Osteoblast (primary cell): ENCODE measurements at regions not wholly inside any gene's neighbourhood (a gene's known extent, or its start where the extent isn't known, plus 50 kb on each side); places are given as distances from the start of the nearest gene placed in this dataset.
A peak's percentile ranks its signal among the peaks of the same experiment; 100 is the strongest.

ENCODE experiments used
- DNase-seq: peaks from one replicate; pipeline ENCODE4 v3.0.0; 2011; ENCODE audit warnings: low spot score, mixed read lengths; ENCODE audit not compliant: insufficient read length; ENCODE audit errors: missing footprints
- H2AFZ ChIP-seq: 2 replicates; pipeline ENCODE4 v1.6.0; 2011; ENCODE audit warnings: mild to moderate bottlenecking, low read length
- H3K27ac ChIP-seq: 2 replicates; pipeline ENCODE4 v1.5.1; 2011; ENCODE audit warnings: mild to moderate bottlenecking, low read depth, low read length, moderate library complexity
- H3K27me3 ChIP-seq: 2 replicates; pipeline ENCODE4 v1.6.0; 2012; ENCODE audit warnings: mild to moderate bottlenecking, control low read depth, inconsistent platforms, low read length, moderate library complexity; ENCODE audit not compliant: insufficient read depth
- H3K36me3 ChIP-seq: 2 replicates; pipeline ENCODE4 v1.5.1; 2011; ENCODE audit warnings: mild to moderate bottlenecking, low read length, control low read depth, moderate library complexity; ENCODE audit not compliant: insufficient read depth
- H3K4me1 ChIP-seq: 2 replicates; pipeline ENCODE4 v1.5.1; 2011; ENCODE audit warnings: mild to moderate bottlenecking, low read length, control low read depth, moderate library complexity; ENCODE audit not compliant: insufficient read depth
- H3K4me2 ChIP-seq: 2 replicates; pipeline ENCODE4 v1.6.0; 2011; ENCODE audit warnings: mild to moderate bottlenecking, low read length; ENCODE audit not compliant: insufficient read depth
- H3K4me3 ChIP-seq: fragments of 200-600 bp; sonication (generic); 3 replicates; pipeline ENCODE4 v1.5.1; 2012; ENCODE audit warnings: mild to moderate bottlenecking, low read length, inconsistent platforms; ENCODE audit not compliant: insufficient read depth
- H3K79me2 ChIP-seq: 2 replicates; pipeline ENCODE4 v1.6.0; 2012; ENCODE audit warnings: mild to moderate bottlenecking, low read length, control low read depth, inconsistent platforms; ENCODE audit not compliant: insufficient read depth
- H3K9me3 ChIP-seq: 2 replicates; pipeline ENCODE4 v1.5.1; 2011; ENCODE audit warnings: low read depth, low read length, control low read depth
- H4K20me1 ChIP-seq: 2 replicates; pipeline ENCODE4 v1.6.0; 2012; ENCODE audit warnings: mild to moderate bottlenecking, low read length, control low read depth; ENCODE audit not compliant: insufficient read depth
- TF ChIP-seq, protein P1 (sequence below): IDR thresholded peaks from 2 replicates; pipeline ENCODE4 v1.5.1; 2011; ENCODE audit warnings: mild to moderate bottlenecking, low read depth, low read length, moderate library complexity; ENCODE audit errors: extremely low read depth

DNA sequence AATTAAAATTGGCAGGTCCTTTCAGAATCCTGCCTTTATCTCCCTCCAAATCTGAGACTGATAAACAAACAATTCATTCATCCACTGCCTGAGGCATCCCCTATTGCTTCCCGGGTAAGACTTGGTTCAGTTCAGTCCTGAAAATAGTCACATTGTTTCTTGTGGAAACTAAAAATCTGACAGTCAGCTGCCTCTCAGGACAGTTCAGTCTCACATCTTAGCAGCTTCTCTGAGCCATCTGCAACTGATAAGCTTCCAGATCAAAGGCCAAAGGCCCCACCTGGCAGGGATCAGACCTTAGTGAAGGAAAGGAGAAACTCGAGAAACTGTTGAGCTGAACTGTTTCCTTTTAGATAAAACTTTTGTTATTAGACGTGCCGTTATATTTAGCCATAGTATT, 264.5 kb downstream of the IL15 start:
- H3K79me2 ChIP-seq, result no peaks in the 10 kb centered on the region
- H3K36me3 ChIP-seq, result no peaks in the 10 kb centered on the region
- TF ChIP-seq, protein P1, sequence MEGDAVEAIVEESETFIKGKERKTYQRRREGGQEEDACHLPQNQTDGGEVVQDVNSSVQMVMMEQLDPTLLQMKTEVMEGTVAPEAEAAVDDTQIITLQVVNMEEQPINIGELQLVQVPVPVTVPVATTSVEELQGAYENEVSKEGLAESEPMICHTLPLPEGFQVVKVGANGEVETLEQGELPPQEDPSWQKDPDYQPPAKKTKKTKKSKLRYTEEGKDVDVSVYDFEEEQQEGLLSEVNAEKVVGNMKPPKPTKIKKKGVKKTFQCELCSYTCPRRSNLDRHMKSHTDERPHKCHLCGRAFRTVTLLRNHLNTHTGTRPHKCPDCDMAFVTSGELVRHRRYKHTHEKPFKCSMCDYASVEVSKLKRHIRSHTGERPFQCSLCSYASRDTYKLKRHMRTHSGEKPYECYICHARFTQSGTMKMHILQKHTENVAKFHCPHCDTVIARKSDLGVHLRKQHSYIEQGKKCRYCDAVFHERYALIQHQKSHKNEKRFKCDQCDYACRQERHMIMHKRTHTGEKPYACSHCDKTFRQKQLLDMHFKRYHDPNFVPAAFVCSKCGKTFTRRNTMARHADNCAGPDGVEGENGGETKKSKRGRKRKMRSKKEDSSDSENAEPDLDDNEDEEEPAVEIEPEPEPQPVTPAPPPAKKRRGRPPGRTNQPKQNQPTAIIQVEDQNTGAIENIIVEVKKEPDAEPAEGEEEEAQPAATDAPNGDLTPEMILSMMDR, result no peak
- H3K4me1 ChIP-seq, result peaks cover 17% of the 10 kb centered on the region
- H3K9me3 ChIP-seq, result no peaks in the 10 kb centered on the region
- no peak for DNase-seq
- H3K27me3 ChIP-seq, result no peaks in the 10 kb centered on the region
- no peak overlapping the region for H3K27ac ChIP-seq
- H3K4me3 ChIP-seq, result no peak overlapping the region
- peak overlapping the region; percentile 8 for H2AFZ ChIP-seq
- no peak overlapping the region for H3K4me2 ChIP-seq
- H4K20me1 ChIP-seq, result no peaks in the 10 kb centered on the region

DNA sequence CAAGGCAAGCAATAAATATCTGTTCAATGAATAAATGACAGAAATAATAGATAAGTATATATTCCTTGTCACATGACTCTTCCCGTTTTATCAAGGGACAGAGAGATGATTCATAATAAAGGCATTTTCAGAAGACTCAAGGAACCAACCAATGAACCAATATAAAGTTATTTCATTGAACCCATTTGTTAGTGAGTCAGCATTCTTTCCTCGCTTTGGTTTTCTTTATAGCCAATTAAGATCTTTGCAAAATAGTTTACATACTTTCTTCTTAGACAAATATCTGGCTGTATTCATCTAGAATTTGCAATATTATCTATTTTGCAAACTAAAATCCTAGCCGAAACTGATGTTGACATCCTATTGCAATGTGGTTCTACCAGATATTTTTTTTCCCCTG, 269.4 kb downstream of the IL15 start:
- TF ChIP-seq, protein P1, result no peak
- Histone ChIP-seq H3K9me3 (no peaks in the 10 kb centered on the region), H3K27ac (no peak overlapping the region), H4K20me1 (no peaks in the 10 kb centered on the region), H3K36me3 (no peaks in the 10 kb centered on the region), H2AFZ (no peak overlapping the region), H3K4me3 (no peak overlapping the region), H3K79me2 (no peaks in the 10 kb centered on the region), H3K4me2 (no peak overlapping the region), H3K4me1 (peaks cover 16% of the 10 kb centered on the region), H3K27me3 (no peaks in the 10 kb centered on the region)
- no peak for DNase-seq

DNA sequence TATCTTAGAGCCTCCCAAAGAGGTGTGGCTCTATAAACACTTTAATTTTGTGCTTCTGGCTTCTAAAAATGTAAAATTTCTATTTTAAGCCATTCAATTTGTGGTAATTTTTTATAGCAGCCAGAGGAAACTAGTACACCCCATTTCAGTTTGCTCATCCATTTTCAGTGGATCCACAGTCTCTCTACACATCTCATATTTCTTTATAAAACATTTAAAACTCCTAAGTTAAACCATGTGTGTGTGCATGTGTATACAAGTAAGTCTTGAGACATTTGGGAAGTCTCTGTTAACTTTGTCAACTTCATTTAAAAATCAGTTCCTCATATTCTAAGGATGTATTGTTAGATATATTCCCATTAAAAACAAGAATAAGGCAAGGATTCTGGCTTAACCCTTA, 273.2 kb downstream of the IL15 start:
- Histone ChIP-seq H2AFZ (no peak overlapping the region), H3K36me3 (no peaks in the 10 kb centered on the region), H3K27me3 (no peaks in the 10 kb centered on the region), H3K27ac (no peak overlapping the region), H3K4me2 (no peak overlapping the region), H3K9me3 (no peaks in the 10 kb centered on the region), H3K4me3 (no peak overlapping the region), H4K20me1 (no peaks in the 10 kb centered on the region), H3K4me1 (peaks cover 16% of the 10 kb centered on the region), H3K79me2 (no peaks in the 10 kb centered on the region)
- no peak for DNase-seq
- TF ChIP-seq, protein P1, result no peak

DNA sequence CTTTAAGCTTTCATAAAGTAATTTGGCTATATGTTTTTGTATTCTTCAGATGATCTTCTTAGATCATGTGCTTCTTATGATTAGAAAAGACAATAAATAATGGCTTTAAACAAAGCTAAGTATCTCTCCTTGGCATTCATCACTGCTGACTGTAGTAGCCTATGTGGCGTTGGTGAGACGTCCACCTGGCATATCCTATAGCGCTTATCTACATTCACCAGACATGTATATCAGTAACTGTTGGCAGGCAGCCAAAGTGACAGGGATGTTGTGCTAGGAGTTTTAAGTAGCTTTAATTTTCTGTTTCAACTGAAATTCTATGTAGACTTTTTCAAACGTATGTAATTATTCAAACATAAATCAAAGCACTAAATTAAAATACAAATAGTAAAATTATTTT, 276.4 kb downstream of the IL15 start:
- TF ChIP-seq, protein P1, result no peak

More for the DNA sequence above, 276.4 kb downstream of the IL15 start:
- Histone ChIP-seq H3K27me3 (no peaks in the 10 kb centered on the region), H3K4me3 (no peak overlapping the region), H3K36me3 (no peaks in the 10 kb centered on the region), H3K4me1 (no peaks in the 10 kb centered on the region), H3K27ac (no peak overlapping the region), H2AFZ (no peak overlapping the region), H3K9me3 (no peaks in the 10 kb centered on the region), H3K4me2 (no peak overlapping the region), H3K79me2 (no peaks in the 10 kb centered on the region), H4K20me1 (no peaks in the 10 kb centered on the region)
- DNase-seq, result no peak
